T-helper 1 cell (primary cell): ENCODE measurements at regions not wholly inside any gene's neighbourhood (a gene's known extent, or its start where the extent isn't known, plus 50 kb on each side); places are given as distances from the start of the nearest gene placed in this dataset.
"Not testable (repeated sequence)": the region's sequence is repeated elsewhere in the genome, so short reads cannot be mapped to it uniquely, and the experiment has no call there.

ENCODE experiments used
- DNase-seq, 5 donors: peaks; one replicate each; pipeline ENCODE4 v3.0.0-alpha.2; 2012 to 2020

DNA sequence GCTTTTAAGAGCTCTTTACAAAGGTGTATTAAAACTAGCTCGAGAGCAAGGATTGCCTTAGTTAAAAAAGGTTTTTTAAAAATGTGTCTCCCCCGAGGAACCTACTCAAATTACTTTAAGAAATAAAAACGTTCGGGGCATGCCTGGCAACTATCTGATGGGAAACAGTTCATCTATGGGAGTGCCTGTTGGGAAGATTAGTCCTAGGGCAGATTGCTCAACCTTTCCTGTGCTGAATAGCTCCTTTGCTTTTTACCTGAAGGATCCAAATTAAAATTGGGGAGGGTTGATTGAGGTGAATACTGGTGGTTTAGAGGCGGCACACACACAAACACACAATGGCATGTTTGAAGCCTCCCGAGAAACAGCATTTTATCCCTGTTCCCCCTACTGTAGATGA is 541.4 kb upstream of the ATP2B1 start:
- DNase-seq = no peak

DNA sequence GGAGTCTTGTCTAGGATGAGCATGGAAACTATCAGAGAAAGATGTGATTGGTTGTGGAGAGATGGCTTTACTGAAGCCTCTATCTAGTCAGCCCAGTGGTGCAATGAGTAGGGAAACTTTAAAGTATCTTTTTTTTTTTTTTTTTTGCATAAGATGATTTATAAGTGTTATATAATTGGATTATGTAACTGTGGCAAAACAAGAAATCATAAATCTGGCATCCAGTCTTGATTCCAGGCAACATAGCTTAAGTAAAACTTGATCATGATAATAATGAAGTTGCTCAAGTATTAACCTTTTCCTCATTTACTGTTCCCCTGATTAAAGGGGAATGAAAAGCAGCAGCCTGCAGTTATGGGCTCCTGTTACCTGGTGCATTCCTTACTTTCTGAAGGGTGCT is 538.0 kb upstream of the ATP2B1 start:
- DNase-seq = no peak

DNA sequence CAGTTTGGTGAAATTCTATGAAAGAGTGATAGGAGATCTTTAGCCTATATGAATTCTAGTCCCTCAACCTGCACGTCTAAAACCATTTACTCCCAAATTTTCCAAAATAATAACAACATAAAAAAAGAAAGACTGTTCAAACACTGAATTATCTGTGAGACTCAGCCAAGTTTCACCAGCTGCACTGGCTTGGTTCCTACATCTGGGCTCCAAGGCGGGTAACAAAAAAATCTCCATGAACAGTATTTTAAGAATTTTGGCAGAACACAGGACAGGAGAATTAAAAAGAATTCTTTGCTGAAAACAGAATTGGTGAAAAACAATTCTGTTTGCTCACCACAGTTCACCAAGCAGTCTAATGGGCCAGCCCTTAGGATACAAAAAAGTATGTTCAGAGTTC is 536.8 kb upstream of the ATP2B1 start:
- no peak for DNase-seq

DNA sequence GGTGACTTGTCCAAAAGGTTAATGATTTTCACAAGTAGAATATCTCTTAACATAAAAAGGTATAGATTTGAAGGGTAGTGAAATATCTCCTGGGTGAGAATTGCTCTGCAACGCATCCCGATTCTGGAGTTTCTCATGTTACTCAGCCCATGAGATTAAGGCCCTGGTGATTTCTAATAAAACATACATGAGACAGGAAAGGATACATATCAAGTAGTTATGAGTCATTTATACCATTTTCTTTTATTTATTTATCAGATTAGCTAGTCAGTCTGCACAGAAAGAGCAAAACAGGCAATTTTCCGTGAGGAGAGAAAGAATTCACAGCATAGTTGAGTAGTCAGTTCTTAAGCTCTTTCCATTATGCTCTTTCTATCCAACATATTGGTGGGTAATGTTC is 535.6 kb upstream of the ATP2B1 start:
- no peak for DNase-seq

DNA sequence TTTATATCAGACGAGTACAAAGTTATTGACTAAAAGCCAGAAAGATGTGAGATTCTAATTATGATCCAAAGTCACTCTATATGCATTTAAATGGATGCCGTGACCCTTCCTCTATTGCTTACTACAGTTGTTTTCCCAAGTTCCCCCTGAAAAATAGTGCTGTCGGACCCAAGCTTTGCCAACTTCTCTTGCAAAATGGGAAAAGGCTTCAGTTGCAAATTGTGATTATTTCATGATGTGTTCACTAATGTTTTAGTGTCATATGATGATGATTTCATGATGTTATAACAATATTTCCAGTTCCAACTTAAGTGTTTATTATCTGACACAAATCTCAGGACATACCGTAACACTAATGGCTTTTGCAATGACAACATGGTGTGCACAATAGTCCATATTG is 534.6 kb upstream of the ATP2B1 start:
- no peak for DNase-seq

DNA sequence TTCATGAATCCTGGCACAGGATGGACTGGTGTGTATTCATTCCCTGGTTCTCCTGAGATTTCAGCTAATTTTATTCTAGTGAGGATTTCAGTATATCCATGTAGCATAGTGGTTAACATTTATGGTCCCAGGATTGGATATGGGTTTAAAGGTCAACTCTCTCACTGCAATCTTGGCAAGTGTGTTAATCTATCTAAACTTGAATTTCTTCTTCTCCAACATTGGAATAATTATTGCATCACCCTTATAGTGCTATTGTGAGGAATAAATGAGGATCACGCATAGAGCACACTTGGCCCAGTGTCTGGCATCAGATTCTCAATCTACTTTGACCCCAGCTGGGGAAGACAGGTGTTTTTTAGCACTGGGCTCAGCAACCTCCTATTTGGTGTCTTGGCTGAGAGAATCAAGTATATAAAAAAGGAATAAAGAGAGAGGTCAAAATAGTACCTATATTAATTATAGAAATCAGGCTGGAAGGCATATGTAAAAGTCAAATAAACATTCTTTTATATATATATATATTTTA is 531.2 kb upstream of the ATP2B1 start:
- no peak for DNase-seq

DNA sequence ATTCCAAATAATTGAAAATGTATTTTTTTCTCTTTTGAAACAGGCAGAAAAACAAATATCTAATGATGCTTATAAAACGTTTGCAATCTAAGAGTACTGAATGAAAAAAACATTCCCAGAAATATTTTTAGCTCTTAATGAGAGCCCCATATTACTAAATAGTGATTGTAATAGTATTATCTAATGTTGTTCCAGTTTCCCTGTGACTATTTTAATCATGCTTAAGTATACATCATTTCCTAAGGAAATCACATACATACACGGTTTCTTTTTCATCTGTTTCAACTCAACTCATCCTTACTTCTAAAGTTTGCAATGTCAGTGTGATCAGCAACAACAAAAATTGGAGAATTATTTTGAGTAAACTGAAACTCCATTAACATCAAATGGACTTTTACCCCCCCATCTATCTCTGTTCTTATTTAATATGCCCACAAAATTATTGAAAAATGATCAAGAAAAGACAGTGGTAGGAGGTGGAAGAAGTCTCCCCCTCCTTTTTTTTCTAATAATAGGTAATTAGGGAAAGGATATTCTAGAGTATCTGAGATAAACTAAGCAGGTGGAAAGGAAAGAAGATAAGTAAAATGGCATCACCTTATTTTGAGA is 530.1 kb upstream of the ATP2B1 start:
- no peak for DNase-seq

DNA sequence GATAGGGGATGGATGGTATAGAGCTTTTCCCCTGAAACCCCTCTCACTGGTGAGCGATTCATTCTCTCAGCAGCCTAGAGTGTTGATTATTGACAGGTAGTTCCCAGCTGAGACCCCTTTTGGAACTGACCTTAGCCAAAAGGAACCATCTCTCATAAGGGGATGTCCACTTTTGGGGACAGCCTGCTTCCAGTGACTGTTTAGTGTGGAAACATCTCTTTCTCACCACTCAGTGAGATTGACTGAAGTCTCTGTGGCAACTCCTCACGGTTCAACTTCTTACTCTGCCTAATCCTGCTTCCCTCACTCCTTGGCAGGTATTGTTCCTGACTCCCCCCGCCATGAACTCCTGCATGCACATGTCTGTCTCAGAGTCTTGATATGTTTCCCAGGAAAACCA is 529.2 kb upstream of the ATP2B1 start:
- DNase-seq = no peak

DNA sequence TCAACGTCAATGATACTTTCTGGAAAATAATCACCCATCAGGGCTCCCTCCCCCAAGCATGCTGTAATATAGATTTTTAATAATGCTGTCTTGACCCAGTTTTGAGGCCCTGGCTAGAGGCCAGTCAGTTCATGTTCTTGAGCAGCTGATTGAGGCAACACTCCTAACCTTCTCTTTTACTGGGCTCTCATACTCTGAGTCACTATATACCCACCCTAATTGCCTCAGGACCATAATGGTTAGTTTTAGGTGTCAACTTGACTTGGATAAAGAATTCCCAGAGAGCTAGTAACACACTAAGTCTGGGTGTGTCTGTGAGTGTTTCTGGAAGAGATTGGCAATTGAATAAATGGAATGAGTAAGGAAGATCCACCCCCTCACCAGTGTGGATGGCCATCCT is 527.0 kb upstream of the ATP2B1 start:
- DNase-seq = no peak

DNA sequence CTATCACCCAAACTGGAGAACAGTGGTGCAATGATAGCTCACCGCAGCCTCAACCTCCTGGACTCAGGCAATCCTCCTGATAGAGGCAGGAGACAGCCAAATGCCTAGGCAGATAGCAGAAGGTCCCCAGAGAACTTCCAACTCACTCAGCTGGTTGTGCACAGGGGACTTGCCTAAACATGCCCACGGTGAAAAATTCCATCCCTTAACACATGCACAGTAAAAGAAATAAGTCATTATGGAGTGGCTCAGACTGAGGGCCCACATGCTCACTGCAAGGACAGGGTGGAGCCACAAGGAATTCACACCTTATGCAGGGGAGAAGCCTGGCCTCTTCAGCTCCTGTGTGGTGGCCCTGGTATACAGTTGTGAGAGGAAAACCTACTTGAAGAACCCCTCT is 525.8 kb upstream of the ATP2B1 start:
- no peak for DNase-seq

DNA sequence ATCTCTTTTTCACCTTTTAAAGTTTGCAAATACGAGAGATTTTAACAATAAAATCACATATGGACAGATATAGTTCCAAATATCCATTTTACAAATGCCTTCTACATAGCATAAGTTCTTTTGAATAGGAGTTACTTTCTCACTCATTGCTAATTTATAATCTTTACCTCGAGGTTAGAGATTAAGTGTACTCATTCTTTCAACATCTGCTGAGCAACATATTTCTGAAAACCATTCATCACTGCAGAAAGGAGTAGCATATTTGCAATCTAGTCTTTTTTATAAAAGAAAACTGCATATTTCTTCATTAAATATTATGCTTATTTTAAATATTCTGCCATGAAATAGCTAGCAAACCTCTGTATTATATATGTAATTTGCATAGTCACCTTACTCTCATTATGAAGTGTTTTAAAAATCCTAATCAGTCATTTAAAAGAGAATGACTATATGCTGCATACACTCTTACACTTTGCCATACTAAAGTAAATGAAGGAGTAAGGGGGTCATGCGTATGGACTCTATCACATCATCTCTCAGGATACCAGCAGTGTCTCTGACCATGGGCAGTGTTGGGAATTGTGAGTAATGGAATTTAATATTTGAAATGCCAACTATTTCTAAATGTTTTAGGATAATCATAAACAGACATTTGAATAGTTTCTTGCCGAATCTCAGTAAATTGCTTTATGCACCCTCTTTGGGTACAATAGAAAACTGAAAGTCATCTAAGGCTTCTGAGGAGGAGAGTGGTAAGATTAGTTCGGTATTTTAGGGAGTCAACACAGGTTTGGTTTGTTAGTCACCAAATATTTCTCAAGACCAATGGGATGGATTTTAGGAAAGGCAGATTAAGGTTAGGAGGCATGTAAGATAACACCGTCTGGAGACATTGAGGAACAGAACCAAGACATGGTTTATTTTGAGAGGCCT is 524.8 kb upstream of the ATP2B1 start:
- no peak for DNase-seq

DNA sequence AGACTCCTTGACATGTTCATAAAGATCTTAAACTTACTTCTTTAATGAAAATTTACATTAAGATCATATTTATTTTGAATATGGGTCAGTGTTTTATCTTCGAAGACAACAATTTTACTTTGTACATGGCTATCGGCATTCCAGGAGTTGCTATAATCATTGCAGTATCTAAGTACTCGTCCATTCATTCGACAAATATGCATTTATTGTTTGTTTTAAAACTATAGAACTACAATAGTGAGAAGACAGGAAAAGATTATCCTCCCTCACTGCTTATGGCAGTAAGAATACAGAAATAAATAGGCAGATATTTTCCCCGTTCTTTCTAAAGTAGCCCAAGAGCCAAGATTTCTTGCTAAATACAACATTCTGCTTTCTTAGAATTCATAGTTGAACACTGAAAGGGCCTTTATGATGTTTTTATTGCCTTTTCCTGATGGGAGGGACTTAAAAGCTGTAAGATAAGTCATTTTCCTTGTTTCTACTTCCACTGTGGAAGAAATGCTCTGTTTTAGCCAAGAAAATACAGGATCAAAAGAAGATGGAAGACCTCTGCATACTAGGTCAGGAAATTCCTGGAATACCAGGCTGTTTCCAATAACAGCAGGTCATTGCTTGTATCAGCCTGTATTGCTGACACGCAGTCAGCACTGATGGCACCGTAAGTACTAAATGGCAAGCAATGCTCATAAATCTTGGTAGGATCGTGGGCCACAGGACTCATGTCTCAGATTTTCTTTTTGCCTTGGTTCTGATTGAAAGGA is 521.0 kb upstream of the ATP2B1 start:
- no peak for DNase-seq

DNA sequence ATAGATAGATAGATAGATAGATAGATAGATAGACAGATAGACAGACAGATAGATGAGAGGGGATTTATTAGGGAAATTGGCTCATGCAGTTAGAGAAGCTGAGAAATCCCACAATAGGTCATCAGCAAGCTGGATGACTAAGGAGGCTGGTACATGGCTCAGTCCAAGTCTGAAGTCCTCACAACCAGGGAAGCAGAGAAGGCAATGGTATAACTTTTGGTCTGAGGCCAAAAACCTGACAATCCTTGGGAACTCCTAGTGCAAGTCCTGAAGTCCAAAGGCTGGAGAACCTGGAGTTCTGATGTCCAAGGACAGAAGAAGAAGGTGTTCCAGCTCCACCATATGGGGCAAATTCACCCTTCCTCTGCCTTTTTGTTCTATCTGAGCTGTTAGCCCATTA is 517.6 kb upstream of the ATP2B1 start:
- DNase-seq = no peak

DNA sequence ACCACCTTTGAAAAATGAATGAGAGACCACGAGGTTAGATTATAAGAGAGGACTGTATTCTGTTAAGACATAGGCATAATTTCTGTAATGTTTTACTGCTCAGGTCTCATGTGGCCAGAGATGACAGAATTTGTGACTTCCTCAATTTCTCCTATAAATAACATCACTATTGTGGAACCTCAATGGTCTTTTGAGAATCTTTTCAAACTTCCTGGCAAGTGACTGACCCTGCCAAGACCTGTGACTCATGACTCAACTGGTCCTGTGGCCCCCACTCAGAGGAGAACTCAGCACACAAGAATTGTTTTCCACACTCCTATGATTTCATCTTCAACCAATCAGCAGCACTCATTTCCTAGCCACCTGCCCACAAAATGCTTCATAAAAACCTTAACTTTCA is 508.2 kb upstream of the ATP2B1 start:
- DNase-seq = no peak

DNA sequence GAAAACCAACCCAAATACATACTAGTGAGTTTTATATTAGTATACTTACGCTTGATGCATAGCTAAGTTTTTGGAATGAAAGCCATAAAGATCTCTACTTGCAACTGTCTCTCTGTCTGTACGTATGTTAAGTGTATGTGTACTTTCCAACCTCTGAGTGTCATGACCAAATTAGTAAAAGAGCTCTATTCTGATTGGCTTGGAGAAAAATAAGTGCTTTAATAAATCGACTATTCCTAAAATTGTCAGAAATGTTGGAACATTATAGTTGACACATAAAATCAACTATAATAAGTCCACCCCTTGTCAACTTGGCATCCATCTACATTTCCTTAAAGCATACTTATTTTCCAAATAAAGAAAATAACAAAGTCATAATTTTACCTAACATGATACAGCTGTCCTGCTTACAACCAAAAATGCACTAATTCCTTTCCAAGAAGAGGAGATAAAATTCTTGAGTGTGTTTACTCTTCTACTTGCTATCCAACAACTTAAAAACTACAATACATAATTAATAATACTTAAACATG is 507.4 kb upstream of the ATP2B1 start:
- no peak for DNase-seq

DNA sequence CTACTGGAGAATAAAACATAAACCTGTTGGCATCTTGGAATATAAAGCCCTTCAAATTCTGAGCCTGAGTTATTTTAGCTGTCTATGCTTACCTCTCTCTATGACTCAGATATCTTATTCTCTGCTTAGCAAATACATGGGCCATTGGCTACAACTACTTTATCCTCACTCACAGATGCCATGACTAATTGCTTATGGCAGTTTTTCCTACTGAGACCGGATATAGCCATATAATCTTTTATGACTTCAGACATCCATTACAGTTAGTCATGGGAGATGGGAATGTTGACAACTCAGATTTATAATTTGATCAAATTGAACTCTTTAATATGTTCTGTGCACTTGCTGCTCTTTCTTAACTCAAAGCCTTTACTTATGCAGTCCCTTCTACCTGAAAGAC is 502.4 kb upstream of the ATP2B1 start:
- no peak for DNase-seq

DNA sequence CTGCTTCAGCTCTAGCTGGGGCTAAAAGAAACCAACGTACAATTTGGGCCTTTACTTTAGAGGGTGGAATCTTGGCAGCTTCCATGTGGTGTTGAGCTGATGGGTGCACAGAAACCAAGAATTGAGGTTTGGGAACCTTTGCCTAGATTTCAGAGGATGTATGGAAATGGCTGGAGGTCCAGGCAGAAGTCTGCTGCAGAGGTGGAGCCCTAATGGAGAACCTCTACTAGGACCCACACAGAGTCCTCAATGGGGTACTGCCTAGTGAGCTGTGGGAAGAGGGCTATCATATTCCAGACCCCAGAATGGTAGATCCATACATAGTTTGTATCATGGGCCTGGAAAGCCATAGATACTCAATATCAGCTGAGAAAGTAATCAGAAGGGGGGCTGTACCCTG is 500.4 kb upstream of the ATP2B1 start:
- no peak for DNase-seq

DNA sequence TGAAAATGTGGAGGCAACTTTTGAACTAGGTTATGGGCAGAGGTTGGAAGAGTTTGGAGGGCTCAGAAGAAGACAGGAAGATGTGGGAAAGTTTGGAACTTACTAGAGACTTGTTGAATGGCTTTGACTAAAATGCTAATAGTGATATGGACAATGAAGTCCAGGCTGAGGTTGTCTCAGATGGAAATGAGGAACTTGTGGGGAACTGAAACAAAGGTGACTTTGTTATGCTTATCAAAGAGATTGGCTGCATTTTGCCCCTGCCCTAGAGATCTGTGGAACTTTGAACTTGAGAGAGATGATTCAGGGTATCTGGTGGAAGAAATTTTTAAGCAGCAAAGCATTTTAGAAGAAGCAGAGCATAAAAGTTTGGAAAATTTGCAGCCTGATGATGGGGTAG is 499.7 kb upstream of the ATP2B1 start:
- not testable (repeated sequence) for DNase-seq

DNA sequence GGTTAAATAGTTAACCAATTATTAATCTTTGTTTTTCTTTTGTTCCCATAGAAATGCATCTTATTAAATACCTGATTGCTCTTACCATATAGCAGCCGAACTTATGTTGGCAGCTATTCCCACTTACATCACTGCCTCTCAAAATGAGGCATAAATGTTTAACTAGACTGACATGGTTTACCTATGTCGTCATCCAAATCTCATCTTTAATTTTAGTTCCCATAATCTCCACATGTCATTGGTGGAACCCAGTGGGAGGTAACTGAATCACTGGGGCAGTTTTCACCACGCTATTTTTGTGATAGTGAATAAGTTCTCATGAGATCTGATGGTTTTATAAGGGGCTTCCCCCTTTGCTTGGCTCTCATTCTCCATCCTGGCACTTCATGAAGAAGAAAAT is 499.2 kb upstream of the ATP2B1 start:
- DNase-seq = no peak

DNA sequence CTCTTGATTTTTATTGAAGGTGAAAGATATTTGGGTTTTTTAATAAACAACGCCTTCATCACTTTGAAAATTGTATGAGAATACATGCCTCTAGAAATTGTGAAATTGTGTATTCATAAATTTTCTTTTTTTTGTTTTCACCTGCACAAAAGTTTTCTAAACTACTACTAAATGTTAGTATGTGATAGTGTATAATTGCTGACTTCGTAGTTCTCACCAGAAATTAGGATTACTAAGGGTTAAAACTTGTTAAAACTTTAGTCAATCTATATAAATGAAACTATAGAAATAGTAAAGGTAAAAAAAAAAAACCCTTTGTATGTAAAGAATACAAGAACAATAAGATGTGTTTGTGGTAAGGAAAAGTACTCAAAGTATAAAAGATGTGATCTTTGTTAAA is 496.5 kb upstream of the ATP2B1 start:
- DNase-seq = no peak

DNA sequence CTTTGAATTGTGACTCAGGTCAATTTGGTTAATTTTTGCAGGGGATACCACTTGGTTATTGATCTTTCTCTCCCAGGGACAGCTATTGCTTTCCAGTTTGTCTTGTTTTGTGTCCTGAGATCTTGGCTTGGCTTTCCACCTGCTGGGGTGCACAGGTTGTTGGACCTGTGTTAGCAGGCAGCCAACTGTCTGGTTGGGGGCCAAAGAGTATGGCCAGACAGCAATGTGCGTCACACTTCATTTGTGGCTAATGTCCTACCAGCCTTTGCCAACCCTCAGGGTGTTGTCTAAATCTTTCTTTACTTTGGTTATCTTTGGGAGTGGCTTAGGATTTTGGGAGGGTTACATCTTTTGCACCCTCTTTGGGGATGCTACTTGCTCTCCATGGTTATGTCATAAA is 494.9 kb upstream of the ATP2B1 start:
- DNase-seq = no peak

DNA sequence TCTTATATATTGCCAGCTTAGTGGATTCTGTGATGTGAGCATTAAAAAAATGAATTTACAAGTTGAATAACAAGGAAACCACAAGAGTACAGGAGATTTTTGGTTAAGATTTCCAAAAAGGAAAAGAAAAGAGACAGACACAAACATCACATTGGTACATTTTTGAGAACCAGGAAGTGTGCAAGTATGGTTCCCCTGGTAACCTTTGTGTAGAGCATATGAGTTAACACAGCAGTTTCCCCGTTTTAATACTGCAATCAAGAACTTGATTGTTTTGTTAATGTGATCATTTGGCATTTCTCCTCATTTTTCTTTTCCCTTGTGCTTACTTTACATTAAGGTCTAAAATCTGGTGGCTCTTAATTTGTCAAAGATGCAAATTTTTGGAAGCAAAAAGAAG is 490.4 kb upstream of the ATP2B1 start:
- DNase-seq = no peak

DNA sequence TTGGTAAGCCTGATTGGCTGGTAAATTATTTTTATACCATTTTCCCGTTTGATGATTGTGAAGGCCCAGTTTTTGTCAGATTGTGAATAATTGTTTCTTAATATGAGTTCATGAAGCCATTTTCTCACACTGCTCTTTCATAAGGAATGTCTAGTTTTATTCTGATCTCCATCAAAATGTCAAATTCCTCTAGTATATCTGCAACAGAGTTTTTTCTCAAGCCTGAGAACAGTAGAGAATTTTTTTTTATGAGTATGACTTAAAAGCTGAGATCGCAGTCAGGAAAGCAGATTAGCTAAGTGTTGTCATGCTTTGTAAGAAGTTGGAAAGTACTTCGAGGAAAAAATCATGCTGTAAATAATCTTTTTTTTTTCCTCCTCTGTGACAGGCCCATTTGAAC is 484.9 kb upstream of the ATP2B1 start:
- DNase-seq = no peak
